ENCODE measurements at regions not wholly inside any gene's neighbourhood (a gene's known extent, or its start where the extent isn't known, plus 50 kb on each side); places are given as distances from the start of the nearest gene placed in this dataset.

- H3K27me3 ChIP-seq (ENCODE audit: control insufficient read depth, insufficient read depth, low read length), result no peaks in the 10 kb centered on the region
- H3K4me1 ChIP-seq, result no peaks in the 10 kb centered on the region
- no peak overlapping the region for H3K4me3 ChIP-seq (ENCODE audit: low read depth, low read length)
- no peak overlapping the region for H3K4me2 ChIP-seq (ENCODE audit: low read length)
- H3K9ac ChIP-seq, result no peak overlapping the region
- H3K9me3 ChIP-seq (ENCODE audit: control insufficient read depth, low read length), result no peaks in the 10 kb centered on the region
- no peaks in the 10 kb centered on the region for H3K36me3 ChIP-seq (ENCODE audit: control insufficient read depth, insufficient read depth, low read length)
- TF ChIP-seq CTCF (IDR thresholded peaks at IDR 0.05), result no peak
- H2AFZ ChIP-seq, result no peak overlapping the region
- H3K79me2 ChIP-seq, result no peaks in the 10 kb centered on the region
- H3K27ac ChIP-seq, result no peak overlapping the region
These were observed 312.5 kb downstream of the OLFM4 start for GRCh38 chr13:53341144-53341510.

- H3K27me3 ChIP-seq (ENCODE audit: control insufficient read depth, insufficient read depth, low read length), result no peaks in the 10 kb centered on the region
- H3K4me1 ChIP-seq, result no peaks in the 10 kb centered on the region
- H3K4me3 ChIP-seq (ENCODE audit: low read depth, low read length), result no peak overlapping the region
- no peak overlapping the region for H2AFZ ChIP-seq
- no peak for TF ChIP-seq CTCF (IDR thresholded peaks at IDR 0.05)
- H3K9me3 ChIP-seq (ENCODE audit: control insufficient read depth, low read length), result no peaks in the 10 kb centered on the region
- H3K27ac ChIP-seq, result no peak overlapping the region
- no peak overlapping the region for H3K4me2 ChIP-seq (ENCODE audit: low read length)
- no peaks in the 10 kb centered on the region for H3K36me3 ChIP-seq (ENCODE audit: control insufficient read depth, insufficient read depth, low read length)
- H3K9ac ChIP-seq, result no peak overlapping the region
- H3K79me2 ChIP-seq, result no peaks in the 10 kb centered on the region
These were observed 314.2 kb downstream of the OLFM4 start for GRCh38 chr13:53342623-53343360.

DNA sequence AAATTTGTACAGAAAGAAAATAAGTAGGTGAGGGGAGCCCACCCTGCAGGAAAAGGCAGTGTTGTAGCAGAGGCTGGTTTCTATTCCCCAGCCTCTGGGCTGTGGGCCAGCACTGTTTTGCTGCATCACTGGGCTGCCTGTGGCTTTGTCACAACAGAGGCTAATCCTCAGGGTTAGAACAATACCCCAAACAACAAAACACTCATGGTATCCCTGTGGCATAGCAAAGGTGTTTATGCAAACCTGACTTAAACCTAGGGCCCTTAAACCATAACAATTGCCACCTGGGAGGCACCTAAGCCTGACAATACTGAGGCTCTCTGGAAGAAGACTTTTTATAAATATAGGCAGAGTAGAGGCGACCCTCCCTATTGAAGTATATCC, 314.7 kb downstream of the OLFM4 start:
- TF ChIP-seq CTCF (IDR thresholded peaks at IDR 0.05), result no peak
- no peak overlapping the region for H3K4me2 ChIP-seq (ENCODE audit: low read length)
- H3K79me2 ChIP-seq, result no peaks in the 10 kb centered on the region
- no peaks in the 10 kb centered on the region for H3K9me3 ChIP-seq (ENCODE audit: control insufficient read depth, low read length)
- no peaks in the 10 kb centered on the region for H3K36me3 ChIP-seq (ENCODE audit: control insufficient read depth, insufficient read depth, low read length)
- H2AFZ ChIP-seq, result no peak overlapping the region
- no peak overlapping the region for H3K27ac ChIP-seq
- no peaks in the 10 kb centered on the region for H3K27me3 ChIP-seq (ENCODE audit: control insufficient read depth, insufficient read depth, low read length)
- no peaks in the 10 kb centered on the region for H3K4me1 ChIP-seq
- H3K9ac ChIP-seq, result no peak overlapping the region
- no peak overlapping the region for H3K4me3 ChIP-seq (ENCODE audit: low read depth, low read length)

DNA sequence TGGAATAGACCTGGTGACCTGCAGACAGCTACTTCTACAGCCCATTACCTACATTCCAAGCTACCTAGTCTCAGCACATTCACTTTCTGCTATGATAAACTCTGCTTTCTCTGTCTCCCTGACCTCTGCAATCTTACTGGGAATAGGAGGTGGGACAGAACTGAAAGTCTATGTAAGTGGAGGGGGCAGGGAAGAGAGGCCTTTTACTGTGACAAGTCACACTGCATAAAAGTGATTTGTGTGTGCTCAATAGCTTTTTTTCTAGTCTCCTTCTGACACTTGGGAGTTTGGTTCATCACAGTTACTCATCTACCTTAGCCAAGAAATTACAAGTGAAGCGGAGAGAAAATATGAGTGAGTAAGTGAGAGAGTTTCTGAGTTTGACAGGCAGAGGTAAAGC, 322.4 kb downstream of the OLFM4 start:
- H3K79me2 ChIP-seq, result no peaks in the 10 kb centered on the region
- no peaks in the 10 kb centered on the region for H3K27me3 ChIP-seq (ENCODE audit: control insufficient read depth, insufficient read depth, low read length)
- H3K9ac ChIP-seq, result no peak overlapping the region
- H3K4me3 ChIP-seq (ENCODE audit: low read depth, low read length), result no peak overlapping the region
- H3K4me1 ChIP-seq, result no peaks in the 10 kb centered on the region
- no peak overlapping the region for H3K27ac ChIP-seq
- H2AFZ ChIP-seq, result no peak overlapping the region
- H3K9me3 ChIP-seq (ENCODE audit: control insufficient read depth, low read length), result no peaks in the 10 kb centered on the region
- H3K4me2 ChIP-seq (ENCODE audit: low read length), result no peak overlapping the region
- H3K36me3 ChIP-seq (ENCODE audit: control insufficient read depth, insufficient read depth, low read length), result no peaks in the 10 kb centered on the region
- no peak for TF ChIP-seq CTCF (IDR thresholded peaks at IDR 0.05)

DNA sequence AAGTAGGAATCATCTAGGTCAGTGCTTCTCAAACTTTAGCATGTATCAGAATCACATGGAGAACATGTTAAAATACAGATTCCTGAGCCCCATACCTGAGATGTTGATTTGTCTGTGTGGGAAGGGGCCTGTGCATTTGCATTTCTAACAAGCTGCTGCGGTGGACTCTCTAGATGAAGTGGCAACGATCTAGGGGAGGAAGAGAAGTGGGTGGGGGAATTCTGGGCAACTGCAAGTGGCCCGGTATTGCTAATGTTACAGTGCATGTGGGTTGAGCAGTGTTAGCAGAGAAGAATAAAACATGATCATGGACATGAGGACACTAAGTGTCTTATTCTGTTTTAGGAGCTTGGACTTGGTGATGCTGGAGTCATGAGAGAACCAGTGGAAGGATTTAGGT, 329.0 kb downstream of the OLFM4 start:
- Histone ChIP-seq H2AFZ (no peak overlapping the region), H3K4me1 (no peaks in the 10 kb centered on the region), H3K9ac (no peak overlapping the region), H3K27me3 (ENCODE audit: control insufficient read depth, insufficient read depth, low read length) (no peaks in the 10 kb centered on the region), H3K4me3 (ENCODE audit: low read depth, low read length) (no peak overlapping the region), H3K4me2 (ENCODE audit: low read length) (no peak overlapping the region), H3K79me2 (no peaks in the 10 kb centered on the region), H3K36me3 (ENCODE audit: control insufficient read depth, insufficient read depth, low read length) (no peaks in the 10 kb centered on the region), H3K9me3 (ENCODE audit: control insufficient read depth, low read length) (no peaks in the 10 kb centered on the region), H3K27ac (no peak overlapping the region)
- TF ChIP-seq CTCF (IDR thresholded peaks at IDR 0.05), result no peak
